Neuron (in vitro differentiated cells): ENCODE measurements at regions not wholly inside any gene's neighbourhood (a gene's known extent, or its start where the extent isn't known, plus 50 kb on each side); places are given as distances from the start of the nearest gene placed in this dataset.

Experiments
- H2AFZ ChIP-seq: one replicate; pipeline ENCODE4 v1.6.1; 2013; ENCODE audit warnings: low read depth, mild to moderate bottlenecking, inconsistent platforms, low read length, moderate library complexity
- H3K27me3 ChIP-seq: one replicate; pipeline ENCODE4 v1.6.1; 2013; ENCODE audit warnings: low read length; ENCODE audit not compliant: insufficient read depth
- H3K36me3 ChIP-seq: one replicate; pipeline ENCODE4 v1.6.1; 2013; ENCODE audit warnings: low read length; ENCODE audit not compliant: insufficient read depth
- H3K4me1 ChIP-seq: one replicate; pipeline ENCODE4 v1.6.1; 2013; ENCODE audit warnings: low read length; ENCODE audit not compliant: insufficient read depth
- H3K4me3 ChIP-seq: 2 replicates; pipeline ENCODE4 v1.5.1; 2013; ENCODE audit warnings: mild to moderate bottlenecking, low read length, moderate library complexity
- H3K9me3 ChIP-seq: one replicate; pipeline ENCODE4 v1.6.1; 2013; ENCODE audit warnings: low read length

DNA sequence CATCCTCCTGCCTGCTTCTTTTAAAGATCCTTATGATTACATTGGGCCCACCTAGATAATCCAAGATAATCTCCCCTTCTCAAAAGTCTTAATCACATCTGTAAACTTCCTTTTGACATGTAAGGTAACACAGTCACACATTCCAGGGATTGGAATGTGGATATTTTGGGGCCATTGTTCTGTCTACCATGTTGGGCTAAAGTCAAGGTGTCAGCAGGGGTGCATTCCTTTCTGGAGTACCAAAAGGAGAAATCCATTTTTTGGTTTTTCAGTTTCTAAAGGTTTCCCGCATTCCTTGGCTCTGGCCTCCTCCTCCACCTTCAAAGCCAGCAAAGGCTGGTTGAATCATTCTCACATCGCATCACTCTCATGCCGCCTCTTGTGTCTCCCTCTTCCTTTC, 197.6 kb upstream of the NFE2L3 start:
- H3K9me3 ChIP-seq = peaks cover 2% of the 10 kb centered on the region
- no peak overlapping the region for H3K4me3 ChIP-seq
- H3K27me3 ChIP-seq = peaks cover 49% of the 10 kb centered on the region
- no peak overlapping the region for H2AFZ ChIP-seq
- peaks cover 7% of the 10 kb centered on the region for H3K4me1 ChIP-seq
- H3K36me3 ChIP-seq = no peaks in the 10 kb centered on the region

- Histone ChIP-seq H3K36me3 (no peaks in the 10 kb centered on the region), H3K4me3 (no peak overlapping the region), H3K9me3 (no peaks in the 10 kb centered on the region), H2AFZ (no peak overlapping the region), H3K4me1 (no peaks in the 10 kb centered on the region), H3K27me3 (peaks cover 10% of the 10 kb centered on the region)
Measured at GRCh38 chr7:25959168-25959734, 192.7 kb upstream of the NFE2L3 start.

GRCh38 chr7:25963733-25964132, 188.3 kb upstream of the NFE2L3 start:
- H3K4me1 ChIP-seq = no peaks in the 10 kb centered on the region
- no peak overlapping the region for H3K4me3 ChIP-seq
- no peaks in the 10 kb centered on the region for H3K9me3 ChIP-seq
- no peaks in the 10 kb centered on the region for H3K36me3 ChIP-seq
- H2AFZ ChIP-seq = no peak overlapping the region
- peaks cover 4% of the 10 kb centered on the region for H3K27me3 ChIP-seq

DNA sequence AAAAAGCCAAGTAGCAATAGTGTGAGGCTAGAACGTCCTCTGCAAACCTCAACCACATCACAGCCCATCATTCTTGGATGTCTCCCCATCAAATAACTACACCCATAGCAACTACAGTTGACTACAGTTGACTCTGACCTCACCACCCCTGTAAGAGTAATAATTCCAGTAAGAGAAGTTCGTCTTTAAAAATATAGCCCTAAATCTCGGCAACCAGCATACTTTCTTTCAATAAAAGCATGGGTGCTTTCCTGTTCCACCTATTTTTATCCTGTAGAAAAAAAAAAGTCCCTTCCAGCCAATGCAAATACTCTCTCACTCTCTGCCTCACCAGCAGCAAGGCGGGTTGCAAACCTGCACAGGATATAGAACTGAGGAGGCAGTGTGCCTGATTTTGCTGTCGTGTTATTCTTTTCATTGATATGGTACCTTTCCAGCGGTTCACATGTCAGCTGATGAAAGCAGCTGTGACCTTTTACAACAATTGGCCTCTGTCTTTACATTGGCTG, 187.5 kb upstream of the NFE2L3 start:
- Histone ChIP-seq H3K27me3 (no peaks in the 10 kb centered on the region), H3K4me1 (no peaks in the 10 kb centered on the region), H3K36me3 (no peaks in the 10 kb centered on the region), H2AFZ (no peak overlapping the region), H3K4me3 (no peak overlapping the region), H3K9me3 (no peaks in the 10 kb centered on the region)

GRCh38 chr7:25965405-25966123, 186.4 kb upstream of the NFE2L3 start:
- no peaks in the 10 kb centered on the region for H3K36me3 ChIP-seq
- H2AFZ ChIP-seq = no peak overlapping the region
- no peaks in the 10 kb centered on the region for H3K4me1 ChIP-seq
- peaks cover 3% of the 10 kb centered on the region for H3K27me3 ChIP-seq
- H3K4me3 ChIP-seq = no peak overlapping the region
- no peaks in the 10 kb centered on the region for H3K9me3 ChIP-seq

- no peaks in the 10 kb centered on the region for H3K4me1 ChIP-seq
- no peaks in the 10 kb centered on the region for H3K9me3 ChIP-seq
- H2AFZ ChIP-seq = no peak overlapping the region
- H3K27me3 ChIP-seq = peaks cover 5% of the 10 kb centered on the region
- H3K4me3 ChIP-seq = no peak overlapping the region
- no peaks in the 10 kb centered on the region for H3K36me3 ChIP-seq
Measured at GRCh38 chr7:25966469-25966868, 185.5 kb upstream of the NFE2L3 start.

DNA sequence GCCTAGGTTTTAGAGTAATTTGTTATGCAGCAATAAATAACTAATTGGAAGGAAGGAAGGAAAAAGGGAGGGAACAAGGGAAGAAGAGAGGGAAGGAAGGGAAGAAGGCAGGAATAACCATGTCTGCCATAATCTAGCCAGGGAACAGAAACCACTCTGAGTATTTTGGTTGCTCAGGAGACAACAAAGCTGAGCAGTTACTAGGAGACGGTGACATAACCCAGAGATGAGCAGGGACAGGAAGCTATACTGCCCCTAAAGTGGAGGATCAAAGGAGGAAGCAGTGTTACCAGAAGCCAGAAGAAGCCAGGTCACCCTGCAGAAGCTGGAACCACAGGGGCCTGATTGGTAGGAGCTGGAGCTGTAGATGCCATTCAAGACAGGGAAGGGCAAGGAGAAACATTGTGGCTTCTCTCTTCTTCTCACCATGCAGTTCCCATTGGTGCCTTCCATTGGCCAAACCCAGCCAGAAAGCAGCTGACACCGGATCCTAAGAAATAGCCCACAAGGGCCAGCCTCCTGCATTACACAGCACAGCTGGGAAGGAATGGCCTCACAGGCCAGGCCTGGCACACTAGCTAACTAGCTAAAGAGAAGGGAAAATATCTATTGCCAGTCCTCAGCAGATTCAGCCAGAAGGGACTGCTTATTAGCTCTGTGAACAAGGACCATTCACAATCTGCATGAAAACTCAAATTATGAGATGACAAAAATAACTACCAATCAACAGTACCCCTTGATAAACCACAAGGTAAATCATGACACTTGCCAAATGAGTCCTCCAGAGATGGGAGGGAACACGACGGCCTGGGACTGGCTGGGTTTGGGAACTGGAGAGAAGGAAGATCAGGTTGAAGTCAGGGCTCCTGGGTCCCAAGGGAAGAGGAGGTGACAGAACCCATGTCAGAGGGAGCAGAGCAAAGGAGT, 184.5 kb upstream of the NFE2L3 start:
- no peaks in the 10 kb centered on the region for H3K36me3 ChIP-seq
- H3K4me3 ChIP-seq = no peak overlapping the region
- H2AFZ ChIP-seq = no peak overlapping the region
- no peaks in the 10 kb centered on the region for H3K4me1 ChIP-seq
- no peaks in the 10 kb centered on the region for H3K9me3 ChIP-seq
- peaks cover 5% of the 10 kb centered on the region for H3K27me3 ChIP-seq

DNA sequence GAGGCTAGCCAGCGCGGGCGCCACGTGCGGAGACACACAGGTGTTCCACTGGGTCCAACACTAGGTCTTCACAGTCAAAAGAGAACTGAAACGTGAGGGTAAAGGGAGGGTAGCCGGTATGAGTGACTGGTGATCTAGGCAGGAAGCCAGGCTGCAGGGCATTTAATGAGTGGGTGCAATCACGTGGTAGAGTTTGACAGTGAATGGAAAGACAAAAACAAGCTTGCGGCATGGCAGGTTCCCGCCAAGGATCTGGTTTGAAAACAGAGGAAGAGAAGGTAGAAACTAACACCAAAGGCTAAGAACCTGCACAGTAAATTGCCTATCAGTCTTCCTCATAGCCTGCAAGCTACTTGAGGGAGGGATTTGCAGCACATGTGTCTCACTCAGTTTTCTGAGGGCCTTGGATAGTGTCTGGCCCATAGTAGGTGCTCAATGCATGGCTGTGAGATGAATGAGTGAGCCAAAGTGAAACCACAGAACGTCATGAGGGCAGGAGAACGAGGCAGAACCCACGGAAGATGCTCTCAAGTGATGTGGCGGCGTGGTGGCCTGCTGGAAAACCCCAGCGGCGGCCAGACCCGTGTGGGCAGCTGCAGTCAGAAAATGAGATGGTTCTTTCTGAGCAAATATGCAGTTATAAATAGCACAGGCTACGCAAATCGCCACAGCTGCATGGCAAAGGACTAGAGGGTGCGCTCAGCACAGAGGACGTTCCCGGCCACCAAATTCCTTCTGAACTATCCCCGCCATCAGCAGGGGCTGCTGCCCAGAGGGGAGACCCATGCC, 183.6 kb upstream of the NFE2L3 start:
- no peak overlapping the region for H2AFZ ChIP-seq
- H3K9me3 ChIP-seq = no peaks in the 10 kb centered on the region
- no peaks in the 10 kb centered on the region for H3K4me1 ChIP-seq
- no peak overlapping the region for H3K4me3 ChIP-seq
- H3K27me3 ChIP-seq = peaks cover 5% of the 10 kb centered on the region
- H3K36me3 ChIP-seq = no peaks in the 10 kb centered on the region

DNA sequence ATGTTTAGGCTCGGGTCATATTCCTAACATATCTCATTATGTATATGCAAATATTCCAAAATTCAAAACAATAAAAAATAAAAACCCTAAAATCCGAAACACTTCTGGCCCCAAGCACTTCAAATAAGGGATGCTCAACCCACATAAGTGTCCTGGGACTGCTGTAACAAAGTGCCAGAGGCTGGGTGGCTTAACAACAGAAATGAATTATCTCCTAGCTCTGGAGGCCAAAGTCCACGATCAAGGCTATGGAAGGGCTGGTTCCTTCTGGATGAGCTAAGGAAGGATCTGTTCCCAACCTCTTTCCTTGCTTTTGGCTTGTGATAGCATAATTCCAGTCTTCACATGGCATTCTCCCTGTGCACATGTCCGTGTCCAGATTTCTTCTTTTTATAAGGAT, 181.6 kb upstream of the NFE2L3 start:
- Histone ChIP-seq H3K9me3 (no peaks in the 10 kb centered on the region), H3K27me3 (peaks cover 5% of the 10 kb centered on the region), H2AFZ (no peak overlapping the region), H3K36me3 (no peaks in the 10 kb centered on the region), H3K4me3 (no peak overlapping the region), H3K4me1 (no peaks in the 10 kb centered on the region)

- H2AFZ ChIP-seq = no peak overlapping the region
- no peaks in the 10 kb centered on the region for H3K4me1 ChIP-seq
- H3K4me3 ChIP-seq = no peak overlapping the region
- peaks cover 5% of the 10 kb centered on the region for H3K27me3 ChIP-seq
- no peaks in the 10 kb centered on the region for H3K36me3 ChIP-seq
- H3K9me3 ChIP-seq = no peaks in the 10 kb centered on the region
Measured at GRCh38 chr7:25970911-25971310, 181.1 kb upstream of the NFE2L3 start.

- H3K4me1 ChIP-seq = no peaks in the 10 kb centered on the region
- H2AFZ ChIP-seq = no peak overlapping the region
- H3K4me3 ChIP-seq = no peak overlapping the region
- H3K36me3 ChIP-seq = no peaks in the 10 kb centered on the region
- H3K9me3 ChIP-seq = no peaks in the 10 kb centered on the region
- no peaks in the 10 kb centered on the region for H3K27me3 ChIP-seq
Measured at GRCh38 chr7:25976630-25977029, 175.4 kb upstream of the NFE2L3 start.

- Histone ChIP-seq H3K9me3 (no peaks in the 10 kb centered on the region), H2AFZ (no peak overlapping the region), H3K4me3 (no peak overlapping the region), H3K36me3 (no peaks in the 10 kb centered on the region), H3K4me1 (no peaks in the 10 kb centered on the region), H3K27me3 (peaks cover 4% of the 10 kb centered on the region)
Measured at GRCh38 chr7:25978466-25978865, 173.5 kb upstream of the NFE2L3 start.
